A673 (cell line): ENCODE measurements at regions not wholly inside any gene's neighbourhood (a gene's known extent, or its start where the extent isn't known, plus 50 kb on each side); places are given as distances from the start of the nearest gene placed in this dataset.

Source experiments
- BruUV-seq: library from RNA; stranded (reverse); fragments of 400-500 nt; replicated peaks from 2 replicates; lab custom pipeline; 2021; lab: Mats Ljungman, UMichigan
- CTCF ChIA-PET: fragments of 300-600 bp; sonication (Branson Sonifier 250); formaldehyde crosslinking; loops from one replicate; lab custom pipeline; 2022; ENCODE audit warnings: antibody characterized with exemption; lab: Charles Lee
- POLR2A ChIA-PET: fragments of 300-600 bp; sonication (Branson Sonifier 250); formaldehyde crosslinking; loops from one replicate; lab custom pipeline; 2022; ENCODE audit warnings: antibody characterized with exemption; ENCODE audit not compliant: low non-redundant PET; lab: Charles Lee
- DNase-seq: peaks from one replicate; pipeline ENCODE4 v3.0.0-alpha.2; 2015; ENCODE audit warnings: low spot score
- H3K27ac ChIP-seq: fragments of 200-600 bp; sonication (generic); 2 replicates; pipeline ENCODE4 v1.5.1; 2016; ENCODE audit warnings: mixed run types, low read depth, mild to moderate bottlenecking, mixed read lengths, antibody characterized with exemption, low read length; ENCODE audit not compliant: poor library complexity, severe bottlenecking
- H3K27me3 ChIP-seq: fragments of 200-600 bp; sonication (generic); replicated peaks from 2 replicates; pipeline ENCODE4 v1.6.1; 2017; ENCODE audit warnings: mixed run types, low read depth, mild to moderate bottlenecking, mixed read lengths, antibody characterized with exemption, low read length; ENCODE audit not compliant: insufficient read depth, poor library complexity
- H3K36me3 ChIP-seq: fragments of 200-600 bp; sonication (generic); 2 replicates; pipeline ENCODE4 v1.6.1; 2016; ENCODE audit warnings: mixed run types, mild to moderate bottlenecking, mixed read lengths, antibody characterized with exemption, low read length; ENCODE audit not compliant: insufficient read depth, poor library complexity, severe bottlenecking
- H3K4me1 ChIP-seq: fragments of 200-600 bp; sonication (generic); 2 replicates; pipeline ENCODE4 v1.6.1; 2017; ENCODE audit warnings: mixed run types, mild to moderate bottlenecking, mixed read lengths, antibody characterized with exemption, low read length; ENCODE audit not compliant: insufficient read depth, poor library complexity, severe bottlenecking
- H3K4me3 ChIP-seq: fragments of 200-600 bp; sonication (generic); 2 replicates; pipeline ENCODE4 v1.5.1; 2016; ENCODE audit warnings: low read depth, mixed run types, mild to moderate bottlenecking, mixed read lengths, low read length; ENCODE audit not compliant: poor library complexity, severe bottlenecking
- H3K9me3 ChIP-seq: fragments of 200-600 bp; sonication (generic); 2 replicates; pipeline ENCODE4 v1.6.1; 2016; ENCODE audit warnings: mixed run types, low read depth, mild to moderate bottlenecking, mixed read lengths, antibody characterized with exemption, low read length; ENCODE audit not compliant: poor library complexity, severe bottlenecking
- EZH2 ChIP-seq: fragments of 200-600 bp; sonication (generic); IDR thresholded peaks from 2 replicates; pipeline ENCODE4 v1.6.1; 2017; ENCODE audit warnings: borderline replicate concordance, low read depth, mild to moderate bottlenecking, mixed read lengths, antibody characterized with exemption, low read length; ENCODE audit not compliant: poor library complexity, severe bottlenecking
- intact Hi-C: fragments of 100-400 bp; cut with micrococcal nuclease; formaldehyde crosslinking; loops from one replicate; pipeline ENCODE4 v1.10.0; 2022; ENCODE audit not compliant: unreplicated experiment
- TF ChIP-seq, protein P1 (sequence below): fragments of 300-800, 200-600 bp; sonication (generic); conservative IDR thresholded peaks from 2 replicates; pipeline ENCODE4 v1.5.1; 2017; ENCODE audit warnings: low read depth, mild to moderate bottlenecking, antibody characterized with exemption, low read length, moderate library complexity, mixed read lengths

DNA sequence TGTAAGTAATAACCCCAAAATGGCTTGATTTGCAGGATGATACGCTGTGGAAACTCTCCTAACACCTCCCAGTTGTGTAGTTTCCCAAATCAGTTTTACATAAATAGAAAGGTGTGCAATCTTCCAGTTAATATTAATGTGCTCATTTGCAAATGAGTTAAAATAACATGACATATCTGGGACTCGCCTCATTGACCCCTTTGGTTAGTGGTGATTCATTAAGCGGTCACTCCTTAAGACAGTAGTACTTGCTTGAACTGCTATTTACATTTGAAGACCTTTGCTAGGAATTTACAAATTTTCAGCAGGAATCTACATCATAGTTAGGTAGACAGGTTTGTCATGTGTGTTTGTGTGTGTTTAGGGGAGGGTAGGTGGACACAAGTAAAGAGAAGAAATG, 1367.7 kb upstream of the CELF4 start:
- H3K27me3 ChIP-seq, result no peaks in the 10 kb centered on the region
- TF ChIP-seq, protein P1, sequence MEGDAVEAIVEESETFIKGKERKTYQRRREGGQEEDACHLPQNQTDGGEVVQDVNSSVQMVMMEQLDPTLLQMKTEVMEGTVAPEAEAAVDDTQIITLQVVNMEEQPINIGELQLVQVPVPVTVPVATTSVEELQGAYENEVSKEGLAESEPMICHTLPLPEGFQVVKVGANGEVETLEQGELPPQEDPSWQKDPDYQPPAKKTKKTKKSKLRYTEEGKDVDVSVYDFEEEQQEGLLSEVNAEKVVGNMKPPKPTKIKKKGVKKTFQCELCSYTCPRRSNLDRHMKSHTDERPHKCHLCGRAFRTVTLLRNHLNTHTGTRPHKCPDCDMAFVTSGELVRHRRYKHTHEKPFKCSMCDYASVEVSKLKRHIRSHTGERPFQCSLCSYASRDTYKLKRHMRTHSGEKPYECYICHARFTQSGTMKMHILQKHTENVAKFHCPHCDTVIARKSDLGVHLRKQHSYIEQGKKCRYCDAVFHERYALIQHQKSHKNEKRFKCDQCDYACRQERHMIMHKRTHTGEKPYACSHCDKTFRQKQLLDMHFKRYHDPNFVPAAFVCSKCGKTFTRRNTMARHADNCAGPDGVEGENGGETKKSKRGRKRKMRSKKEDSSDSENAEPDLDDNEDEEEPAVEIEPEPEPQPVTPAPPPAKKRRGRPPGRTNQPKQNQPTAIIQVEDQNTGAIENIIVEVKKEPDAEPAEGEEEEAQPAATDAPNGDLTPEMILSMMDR, result no peak
- no peak for TF ChIP-seq EZH2
- CTCF ChIA-PET, result no interaction called here
- no peaks in the 10 kb centered on the region for H3K9me3 ChIP-seq
- H3K27ac ChIP-seq, result no peak overlapping the region
- H3K36me3 ChIP-seq, result no peaks in the 10 kb centered on the region
- intact Hi-C loops, result no loop called here
- H3K4me1 ChIP-seq, result no peaks in the 10 kb centered on the region
- POLR2A ChIA-PET, result no interaction called here
- BruUV-seq, result no TSS peak
- DNase-seq, result no peak
- no peak overlapping the region for H3K4me3 ChIP-seq

DNA sequence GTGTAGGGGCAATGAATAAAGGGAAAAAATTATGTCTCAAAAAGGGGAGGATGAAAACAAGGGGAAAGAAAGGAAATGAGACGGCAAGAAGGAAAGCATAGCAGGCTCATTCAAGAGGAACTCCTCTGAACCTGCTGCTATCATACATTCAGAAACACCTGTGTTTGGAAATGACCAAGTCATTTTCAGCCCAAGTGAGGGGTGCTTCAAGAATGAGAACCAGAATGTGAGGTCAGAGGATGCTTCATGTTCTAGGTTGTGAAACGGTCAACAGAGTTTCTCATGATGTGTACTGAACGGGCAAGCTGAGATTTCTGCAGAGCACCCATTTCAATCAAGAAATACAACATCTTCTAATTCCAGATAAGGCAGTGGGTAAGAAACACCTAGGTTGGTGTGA, 1367.2 kb upstream of the CELF4 start:
- TF ChIP-seq, protein P1, result no peak
- no peak for TF ChIP-seq EZH2
- Histone ChIP-seq H3K4me1 (no peaks in the 10 kb centered on the region), H3K9me3 (no peaks in the 10 kb centered on the region), H3K36me3 (no peaks in the 10 kb centered on the region), H3K27ac (no peak overlapping the region), H3K4me3 (no peak overlapping the region), H3K27me3 (no peaks in the 10 kb centered on the region)
- no peak for DNase-seq
- no TSS peak for BruUV-seq
- intact Hi-C loops, result no loop called here
- POLR2A ChIA-PET, result no interaction called here
- CTCF ChIA-PET, result no interaction called here

DNA sequence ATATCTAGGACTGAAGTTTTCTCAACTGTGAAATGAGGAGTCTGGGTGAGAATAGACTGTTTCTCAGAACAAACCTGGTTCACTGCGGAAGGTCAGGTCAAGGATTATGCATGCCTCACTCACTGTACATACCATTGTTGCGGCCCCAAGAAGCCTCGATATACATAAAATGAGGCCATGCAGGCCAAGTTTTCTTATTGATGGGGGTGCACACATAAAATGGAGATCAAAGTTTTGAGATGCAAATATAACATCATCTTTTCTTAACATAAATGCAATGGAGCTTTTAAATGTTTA, 1366.1 kb upstream of the CELF4 start:
- TF ChIP-seq EZH2, result no peak
- TF ChIP-seq, protein P1, result no peak
- ChIA-PET CTCF (no interaction called here), POLR2A (no interaction called here)
- Histone ChIP-seq H3K27ac (no peak overlapping the region), H3K27me3 (no peaks in the 10 kb centered on the region), H3K9me3 (no peaks in the 10 kb centered on the region), H3K36me3 (no peaks in the 10 kb centered on the region), H3K4me3 (no peak overlapping the region), H3K4me1 (no peaks in the 10 kb centered on the region)
- DNase-seq, result no peak
- no TSS peak for BruUV-seq
- intact Hi-C loops, result no loop called here
